ENCODE measurements at regions not wholly inside any gene's neighbourhood (a gene's known extent, or its start where the extent isn't known, plus 50 kb on each side); places are given as distances from the start of the nearest gene placed in this dataset.

- Histone ChIP-seq H3K36me3 (ENCODE audit: control insufficient read depth, low read length) (no peaks in the 10 kb centered on the region), H3K9me2 (replicated peaks; ENCODE audit: control insufficient read depth, low read length) (no peaks in the 10 kb centered on the region), H3K4me1 (ENCODE audit: control insufficient read depth, low read length) (no peaks in the 10 kb centered on the region), H3K9me3 (ENCODE audit: control insufficient read depth, insufficient read depth, low read length) (no peaks in the 10 kb centered on the region), H3K79me2 (ENCODE audit: control insufficient read depth, low read length) (no peaks in the 10 kb centered on the region), H3K4me2 (ENCODE audit: low read length) (no peak overlapping the region), H3K27ac (ENCODE audit: low read depth, low read length) (no peak overlapping the region), H3F3A (ENCODE audit: control insufficient read depth, insufficient read depth) (no peaks in the 10 kb centered on the region), H4K20me1 (ENCODE audit: control insufficient read depth, insufficient read depth, low read depth, low read length) (no peaks in the 10 kb centered on the region), H3K27me3 (ENCODE audit: control insufficient read depth, low read length) (no peaks in the 10 kb centered on the region), H3K4me3 (ENCODE audit: low read length) (no peak overlapping the region)
- no peak for TF ChIP-seq EZH2phosphoT487 (IDR thresholded peaks at IDR 0.05; ENCODE audit: borderline replicate concordance, low read length)
- TF ChIP-seq CTCF (IDR thresholded peaks at IDR 0.05; ENCODE audit: low read depth, low read length, poor library complexity, severe bottlenecking) = no peak
Measured at GRCh38 chr1:222127096-222127495, 385.2 kb upstream of the DUSP10 start.

- H3K4me3 ChIP-seq (ENCODE audit: low read length) = no peak overlapping the region
- no peaks in the 10 kb centered on the region for H3F3A ChIP-seq (ENCODE audit: control insufficient read depth, insufficient read depth)
- no peaks in the 10 kb centered on the region for H3K4me1 ChIP-seq (ENCODE audit: control insufficient read depth, low read length)
- H3K4me2 ChIP-seq (ENCODE audit: low read length) = no peak overlapping the region
- H3K79me2 ChIP-seq (ENCODE audit: control insufficient read depth, low read length) = no peaks in the 10 kb centered on the region
- no peak overlapping the region for H3K27ac ChIP-seq (ENCODE audit: low read depth, low read length)
- no peaks in the 10 kb centered on the region for H3K9me3 ChIP-seq (ENCODE audit: control insufficient read depth, insufficient read depth, low read length)
- no peaks in the 10 kb centered on the region for H3K27me3 ChIP-seq (ENCODE audit: control insufficient read depth, low read length)
- H3K36me3 ChIP-seq (ENCODE audit: control insufficient read depth, low read length) = no peaks in the 10 kb centered on the region
- TF ChIP-seq EZH2phosphoT487 (IDR thresholded peaks at IDR 0.05; ENCODE audit: borderline replicate concordance, low read length) (no peak), CTCF (IDR thresholded peaks at IDR 0.05; ENCODE audit: low read depth, low read length, poor library complexity, severe bottlenecking) (no peak)
- H3K9me2 ChIP-seq (replicated peaks; ENCODE audit: control insufficient read depth, low read length) = no peaks in the 10 kb centered on the region
- no peaks in the 10 kb centered on the region for H4K20me1 ChIP-seq (ENCODE audit: control insufficient read depth, insufficient read depth, low read depth, low read length)
Measured at GRCh38 chr1:222126052-222126451, 384.2 kb upstream of the DUSP10 start.

GRCh38 chr1:222124602-222125001 is 382.7 kb upstream of the DUSP10 start:
- Histone ChIP-seq H3K27ac (ENCODE audit: low read depth, low read length) (no peak overlapping the region), H3K4me1 (ENCODE audit: control insufficient read depth, low read length) (no peaks in the 10 kb centered on the region), H3K79me2 (ENCODE audit: control insufficient read depth, low read length) (no peaks in the 10 kb centered on the region), H3K36me3 (ENCODE audit: control insufficient read depth, low read length) (no peaks in the 10 kb centered on the region), H3K4me2 (ENCODE audit: low read length) (no peak overlapping the region), H4K20me1 (ENCODE audit: control insufficient read depth, insufficient read depth, low read depth, low read length) (no peaks in the 10 kb centered on the region), H3K9me2 (replicated peaks; ENCODE audit: control insufficient read depth, low read length) (no peaks in the 10 kb centered on the region), H3F3A (ENCODE audit: control insufficient read depth, insufficient read depth) (no peaks in the 10 kb centered on the region), H3K9me3 (ENCODE audit: control insufficient read depth, insufficient read depth, low read length) (no peaks in the 10 kb centered on the region), H3K4me3 (ENCODE audit: low read length) (no peak overlapping the region), H3K27me3 (ENCODE audit: control insufficient read depth, low read length) (no peaks in the 10 kb centered on the region)
- TF ChIP-seq EZH2phosphoT487 (IDR thresholded peaks at IDR 0.05; ENCODE audit: borderline replicate concordance, low read length) (no peak), CTCF (IDR thresholded peaks at IDR 0.05; ENCODE audit: low read depth, low read length, poor library complexity, severe bottlenecking) (peak; percentile 13)

GRCh38 chr1:222123111-222123510 is 381.2 kb upstream of the DUSP10 start:
- Histone ChIP-seq H3K27me3 (ENCODE audit: control insufficient read depth, low read length) (no peaks in the 10 kb centered on the region), H3K4me3 (ENCODE audit: low read length) (no peak overlapping the region), H3K4me2 (ENCODE audit: low read length) (no peak overlapping the region), H3K79me2 (ENCODE audit: control insufficient read depth, low read length) (no peaks in the 10 kb centered on the region), H3K9me3 (ENCODE audit: control insufficient read depth, insufficient read depth, low read length) (no peaks in the 10 kb centered on the region), H3F3A (ENCODE audit: control insufficient read depth, insufficient read depth) (no peaks in the 10 kb centered on the region), H3K9me2 (replicated peaks; ENCODE audit: control insufficient read depth, low read length) (no peaks in the 10 kb centered on the region), H3K27ac (ENCODE audit: low read depth, low read length) (no peak overlapping the region), H4K20me1 (ENCODE audit: control insufficient read depth, insufficient read depth, low read depth, low read length) (no peaks in the 10 kb centered on the region), H3K4me1 (ENCODE audit: control insufficient read depth, low read length) (no peaks in the 10 kb centered on the region), H3K36me3 (ENCODE audit: control insufficient read depth, low read length) (no peaks in the 10 kb centered on the region)
- no peak for TF ChIP-seq CTCF (IDR thresholded peaks at IDR 0.05; ENCODE audit: low read depth, low read length, poor library complexity, severe bottlenecking)
- no peak for TF ChIP-seq EZH2phosphoT487 (IDR thresholded peaks at IDR 0.05; ENCODE audit: borderline replicate concordance, low read length)
